Left cardiac atrium (tissue), 4 donors: ENCODE measurements at regions not wholly inside any gene's neighbourhood (a gene's known extent, or its start where the extent isn't known, plus 50 kb on each side); places are given as distances from the start of the nearest gene placed in this dataset.
"Not testable (repeated sequence)": the region's sequence is repeated elsewhere in the genome, so short reads cannot be mapped to it uniquely, and the experiment has no call there.

Source experiments
- ATAC-seq, 2 donors: fragments of 200-7000 bp; cut with Tn5 transposase; one replicate each; pipeline ENCODE4 v1.9.1; 2020; ENCODE audit warnings: mild to moderate bottlenecking in 2 of 2, moderate library complexity in 2 of 2
- DNase-seq: peaks from one replicate; pipeline ENCODE4 v3.0.0-alpha.2; 2020
- intact Hi-C, 2 donors: fragments of 100-400 bp; cut with DNase I; formaldehyde crosslinking; loops; one replicate each; pipeline versions ENCODE4 v1.14.1 to v1.15.1; 2022 to 2023
- donor health status: DM: no; HTN: yes; CAD: no.
- donor health status: DM: no; HTN: yes; CAD: no; lungs with severe emphysema.
- donor health status: DM: yes; HTN: yes; CAD: no.
- donor health status: Dilated cardiomyopathy.

DNA sequence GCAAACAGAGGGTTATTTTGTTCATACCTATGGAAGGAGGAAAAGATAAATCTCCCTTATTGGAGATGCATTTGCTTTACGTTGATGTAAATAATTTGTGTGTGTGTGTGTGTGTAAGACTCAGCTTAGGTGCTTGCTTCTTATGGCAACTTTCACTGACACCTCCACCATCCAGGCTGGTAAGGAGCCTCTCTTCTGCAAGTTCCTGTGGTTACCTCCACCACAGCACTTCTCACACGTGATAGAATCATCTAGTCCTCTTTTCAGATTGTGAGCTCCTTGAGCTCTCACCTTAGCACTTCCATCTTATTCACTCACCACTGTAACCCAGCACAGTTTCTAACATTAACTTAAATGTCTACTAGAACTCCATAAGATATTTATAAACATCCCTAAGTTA lies 553.7 kb downstream of the FGF13 start:
- intact Hi-C loops = no loop called here
- ATAC-seq (no peak), DNase-seq (no peak)

DNA sequence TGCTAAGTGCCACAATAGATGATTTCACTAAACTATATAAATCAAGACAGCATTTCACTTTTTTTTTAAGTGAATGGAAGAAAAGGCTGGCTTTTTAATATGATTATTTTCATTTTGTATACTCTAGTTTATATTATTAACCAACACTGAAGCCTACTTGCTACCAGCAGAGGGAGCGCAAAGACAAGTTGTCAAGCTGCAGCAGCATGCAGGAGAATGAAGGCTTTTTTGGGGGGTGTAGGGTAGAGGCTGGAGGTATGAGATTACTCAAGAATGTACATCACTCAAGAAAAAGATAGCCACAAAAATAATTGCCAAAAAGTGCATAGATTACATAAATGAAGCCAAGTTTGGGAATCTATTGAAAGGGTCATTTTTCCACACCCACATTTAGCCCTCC lies 519.5 kb downstream of the FGF13 start:
- DNase-seq = no peak
- intact Hi-C loops = loop anchor here in 1 of 2 donors (2.0 kb wide), 1 partner anchor 553 kb away; no protein-coding TSS in a partner anchor

DNA sequence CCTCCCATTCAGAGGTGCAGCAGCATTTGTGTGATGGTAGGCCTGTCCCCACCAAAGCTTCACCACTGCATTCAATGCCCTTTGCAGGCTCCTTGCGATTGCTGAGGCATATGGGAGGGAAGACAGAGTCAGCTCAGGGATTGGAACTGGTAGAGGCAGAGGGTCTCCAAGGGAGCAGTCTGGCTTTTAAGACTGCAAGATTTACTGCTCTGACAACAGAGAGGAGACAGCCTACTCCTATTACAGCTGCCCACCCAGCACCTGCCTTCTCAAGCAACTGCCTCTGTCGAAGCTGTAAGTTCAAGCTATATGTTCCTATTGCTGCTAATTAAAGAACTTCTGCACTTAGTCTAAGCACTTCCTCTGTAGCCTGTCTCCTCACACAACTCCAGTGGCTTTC lies 481.8 kb downstream of the FGF13 start:
- ATAC-seq = no peak
- no peak for DNase-seq
- intact Hi-C loops = no loop called here

More for the DNA sequence above, 519.5 kb downstream of the FGF13 start:
- ATAC-seq = no peak

DNA sequence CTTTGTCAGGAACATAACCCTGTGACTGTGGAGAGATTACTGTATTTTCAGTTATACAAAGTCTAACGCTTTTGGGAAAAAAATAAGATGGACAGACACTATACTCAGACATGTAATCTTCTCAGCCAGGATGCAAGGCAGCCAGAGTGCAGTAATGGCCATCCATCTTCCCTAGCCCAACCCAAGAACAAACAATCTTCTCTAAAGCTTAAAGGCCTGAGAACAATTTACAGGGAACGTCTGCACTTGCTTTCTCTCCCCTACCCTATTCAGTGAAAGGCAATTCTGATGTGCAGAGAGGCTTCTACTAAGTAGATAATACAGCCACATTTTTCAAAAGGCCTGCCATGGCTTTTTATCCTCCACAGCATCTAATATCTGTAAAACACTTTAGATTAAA lies 471.3 kb downstream of the FGF13 start:
- intact Hi-C loops = no loop called here
- ATAC-seq (no peak), DNase-seq (no peak)

DNA sequence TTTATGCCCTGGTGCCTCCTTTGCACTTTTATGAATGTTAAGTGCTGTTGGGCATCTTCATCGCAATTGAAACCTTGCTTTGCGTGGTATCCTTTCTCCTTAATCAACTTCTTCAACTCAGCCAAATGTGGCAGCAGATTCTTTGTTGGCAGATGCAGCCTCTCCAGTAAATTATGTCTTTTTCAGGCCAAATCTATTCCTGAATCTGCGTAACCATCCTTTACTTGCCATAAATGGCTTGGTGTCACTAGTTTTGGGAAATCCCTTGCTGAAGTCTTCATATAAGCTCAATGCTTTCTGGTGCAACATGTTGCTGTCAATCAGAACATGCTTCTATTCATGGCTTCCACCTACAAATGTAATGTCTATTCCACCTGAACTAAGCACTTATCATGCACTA lies 457.5 kb downstream of the FGF13 start:
- ATAC-seq = no peak
- DNase-seq = no peak
- intact Hi-C loops = no loop called here

DNA sequence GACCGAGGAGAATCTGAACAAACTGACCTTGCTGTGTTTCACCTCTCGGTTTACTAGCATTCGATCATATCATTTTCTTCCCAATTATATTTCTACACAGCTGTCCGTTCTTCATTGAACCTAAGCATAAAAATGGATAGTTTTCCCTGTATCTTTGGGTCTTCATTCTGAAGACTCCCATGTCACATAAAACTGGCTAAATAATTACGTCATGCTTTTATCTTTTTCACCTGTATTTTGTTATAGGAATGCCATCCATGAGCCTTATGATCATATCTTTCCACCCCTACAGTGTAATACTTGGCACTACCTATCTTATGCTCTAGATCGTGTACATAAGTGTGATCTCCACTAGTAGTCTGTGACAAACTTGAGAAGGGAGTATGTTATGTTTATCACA lies 456.1 kb downstream of the FGF13 start:
- ATAC-seq = no peak
- intact Hi-C loops = no loop called here
- DNase-seq = no peak

DNA sequence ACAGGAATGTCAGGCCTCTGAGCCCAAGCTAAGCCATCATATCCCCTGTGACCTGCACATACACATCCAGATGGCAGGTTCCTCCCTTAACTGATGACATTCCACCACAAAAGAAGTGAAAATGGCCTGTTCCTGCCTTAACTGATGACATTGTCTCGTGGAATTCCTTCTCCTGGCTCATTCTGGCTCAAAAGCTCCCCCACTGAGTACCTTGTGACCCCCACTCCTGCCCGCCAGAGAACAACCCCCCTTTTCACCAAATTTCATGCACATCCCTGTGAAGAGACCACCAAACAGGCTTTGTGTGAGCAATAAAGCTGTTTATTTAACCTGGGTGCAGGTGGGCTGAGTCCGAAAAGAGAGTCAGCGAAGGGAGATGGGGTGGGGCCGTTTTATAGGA lies 447.4 kb downstream of the FGF13 start:
- ATAC-seq, DNase-seq, intact Hi-C loops: not testable (repeated sequence)

DNA sequence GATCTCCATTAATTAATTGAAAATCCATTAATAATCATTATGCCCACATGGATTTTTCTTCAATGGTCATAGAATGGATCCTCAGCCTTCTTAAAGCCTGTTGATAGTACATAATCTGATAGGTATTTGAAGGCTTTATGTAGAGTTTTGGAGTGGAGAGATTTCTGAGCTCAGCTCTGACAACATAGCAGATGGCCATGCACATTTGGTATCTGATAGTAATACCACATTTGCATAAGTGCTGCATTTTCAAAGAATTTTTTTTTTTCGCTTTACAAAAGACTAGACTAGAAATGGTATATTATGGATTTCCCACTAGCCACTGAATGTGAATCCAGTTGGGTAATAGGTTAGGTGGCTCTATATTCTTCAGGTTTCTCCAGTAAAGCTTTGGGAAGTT lies 440.6 kb downstream of the FGF13 start:
- ATAC-seq (no peak), DNase-seq (no peak)
- intact Hi-C loops = no loop called here

DNA sequence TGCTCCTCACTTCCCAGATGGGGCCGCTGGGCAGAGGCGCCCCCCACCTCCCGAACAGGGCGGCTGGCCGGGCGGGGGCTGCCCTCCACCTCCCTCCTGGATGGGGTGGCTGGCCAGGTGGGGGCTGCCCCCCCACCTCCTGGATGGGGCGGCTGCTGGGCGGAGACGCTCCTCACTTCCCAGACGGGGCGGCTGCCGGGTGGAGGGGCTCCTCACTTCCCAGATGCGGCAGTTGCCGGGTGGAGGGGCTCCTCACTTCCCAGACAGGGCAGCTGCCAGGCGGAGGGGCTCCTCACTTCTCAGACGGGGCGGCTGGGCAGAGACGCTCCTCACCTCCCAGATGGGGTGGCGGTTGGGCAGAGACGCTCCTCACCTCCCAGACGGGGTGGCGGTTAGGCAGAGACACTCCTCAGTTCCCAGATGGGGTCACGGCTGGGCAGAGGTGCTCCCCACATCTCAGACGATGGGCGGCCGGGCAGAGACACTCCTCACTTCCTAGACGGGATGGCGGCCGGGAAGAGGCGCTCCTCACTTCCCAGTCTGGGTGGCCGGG lies 428.8 kb downstream of the FGF13 start:
- DNase-seq, ATAC-seq, intact Hi-C loops: not testable (repeated sequence)

DNA sequence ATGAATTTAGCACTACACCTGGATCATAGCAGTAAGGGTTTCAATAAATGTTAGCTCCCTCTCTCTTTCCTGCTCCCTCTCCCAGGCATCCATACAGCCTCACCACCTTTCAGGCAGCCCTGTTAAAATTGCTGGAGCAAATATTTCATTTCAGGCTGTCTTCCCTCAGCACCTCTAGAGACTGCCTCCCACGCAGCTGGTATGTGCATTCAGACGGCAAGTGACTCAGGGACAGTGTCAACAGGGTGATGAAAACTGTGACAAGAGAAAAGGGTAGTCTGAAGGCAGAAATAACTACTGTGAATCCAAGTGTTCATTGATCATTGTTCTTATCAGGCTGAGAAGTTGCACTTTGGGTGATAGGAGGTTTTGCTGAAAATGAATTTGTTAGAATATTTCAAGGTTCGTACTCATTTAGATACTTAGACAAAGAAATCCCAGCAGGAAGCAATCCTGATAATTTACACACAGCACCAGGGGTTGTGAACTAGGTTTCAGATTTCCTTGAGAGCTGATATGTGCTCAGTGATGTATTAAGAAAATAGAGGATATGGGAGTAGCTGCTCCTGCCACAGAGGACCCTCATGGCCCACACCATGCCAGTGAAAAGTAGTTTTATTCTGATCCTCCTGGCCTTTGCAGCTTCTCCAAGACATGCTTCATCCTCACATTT lies 424.2 kb downstream of the FGF13 start:
- DNase-seq (no peak), ATAC-seq (no peak)
- intact Hi-C loops = no loop called here

DNA sequence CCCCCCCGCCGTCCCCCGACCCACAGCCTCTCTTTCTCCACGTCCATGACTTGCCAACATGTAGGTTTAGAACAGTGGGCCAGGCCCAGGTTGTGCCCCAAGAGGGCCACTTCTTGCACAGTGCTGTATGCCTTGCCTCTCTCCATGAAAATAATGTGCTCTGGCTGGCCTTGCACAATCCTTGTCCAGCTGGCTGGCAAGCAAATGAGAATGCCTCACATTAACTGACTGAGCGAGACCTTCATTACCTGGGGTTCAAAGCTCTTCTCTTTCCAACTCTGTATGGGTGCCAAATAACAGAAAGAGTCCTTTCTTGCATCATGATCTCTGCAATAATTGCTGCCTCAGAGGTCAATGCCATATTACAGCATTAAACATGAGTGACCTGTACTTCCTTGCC lies 416.6 kb downstream of the FGF13 start:
- intact Hi-C loops = loop anchor here in 1 of 2 donors (5.0 kb wide), 1 partner anchor 452 kb away; no protein-coding TSS in a partner anchor
- ATAC-seq (peak in 1 of 2 donors; percentile 55), DNase-seq (no peak)

DNA sequence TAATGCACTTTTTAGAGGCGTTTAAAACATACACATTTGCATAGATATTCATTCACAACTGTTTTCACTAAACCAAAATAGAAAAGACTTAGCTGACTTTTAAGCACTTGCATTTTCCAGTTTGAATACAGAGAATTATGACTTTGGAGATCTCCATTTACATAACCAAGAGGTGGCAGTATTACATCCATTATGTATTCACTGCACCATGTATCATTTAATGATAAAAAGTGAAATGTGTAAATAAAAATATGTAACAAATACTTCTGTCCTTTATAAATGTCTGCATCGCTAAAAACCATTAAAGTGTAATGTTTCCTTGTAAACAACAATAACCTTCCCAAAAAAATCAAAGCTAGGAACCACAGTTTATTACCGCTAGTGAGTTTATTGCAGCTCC lies 413.2 kb downstream of the FGF13 start:
- DNase-seq = no peak
- ATAC-seq = no peak
- intact Hi-C loops = loop anchor here in 1 of 2 donors (5.0 kb wide), 1 partner anchor 449 kb away; no protein-coding TSS in a partner anchor

DNA sequence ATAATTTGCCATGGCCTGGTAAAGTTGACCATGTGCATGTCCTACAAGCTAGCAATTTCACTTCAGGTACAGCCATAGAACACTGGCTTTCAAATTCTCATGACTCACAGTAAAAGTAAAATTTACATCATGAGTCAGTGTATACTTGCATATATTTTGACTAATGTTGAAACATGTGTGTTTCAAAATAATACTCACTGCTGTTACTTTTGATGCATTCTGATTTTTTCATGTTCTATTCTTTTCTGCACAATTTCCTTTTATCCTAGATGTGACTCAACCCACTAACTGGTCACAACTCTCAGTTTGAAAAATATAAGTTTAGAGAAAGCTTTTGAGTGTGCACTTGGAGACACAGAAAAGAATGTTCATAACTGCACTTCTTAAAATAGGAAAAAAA lies 365.7 kb downstream of the FGF13 start:
- intact Hi-C loops = no loop called here
- DNase-seq (no peak), ATAC-seq (no peak)

DNA sequence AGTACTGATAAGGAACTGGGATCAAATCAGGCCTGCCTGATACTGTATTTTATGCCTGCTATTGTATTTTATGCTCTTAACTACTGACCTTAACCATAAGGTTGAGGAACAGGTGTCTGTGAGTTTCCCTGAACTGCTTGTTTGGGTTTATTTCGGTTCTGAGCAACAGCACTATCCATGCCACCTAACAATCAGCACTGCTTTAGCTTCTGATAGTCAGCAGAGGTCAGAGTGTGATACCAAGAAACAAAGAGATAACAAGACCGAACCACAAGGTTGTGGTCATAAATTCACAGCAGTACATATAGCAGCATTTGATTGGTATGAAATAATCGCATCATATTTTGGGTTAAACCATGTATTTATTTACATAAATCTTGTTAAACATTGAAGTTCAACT lies 362.2 kb downstream of the FGF13 start:
- intact Hi-C loops = no loop called here

DNA sequence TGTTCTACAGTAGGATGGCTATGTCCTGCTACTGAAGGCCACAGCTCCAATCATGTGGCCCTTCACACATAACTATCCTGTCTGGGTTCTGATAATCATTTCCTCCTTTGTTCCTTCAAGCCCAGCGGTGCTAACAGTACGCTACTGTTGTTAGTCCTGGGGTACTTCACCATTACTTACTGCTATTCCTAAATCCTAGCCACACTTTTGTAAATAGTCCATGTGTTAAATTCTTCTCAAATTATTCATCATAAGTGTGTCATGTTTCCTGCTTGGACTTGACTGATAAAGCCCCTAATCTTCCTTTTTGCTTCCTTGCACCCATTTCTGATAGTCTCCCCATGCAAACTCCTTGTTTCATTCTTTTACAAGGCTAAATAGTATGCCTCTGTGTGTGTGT lies 332.6 kb downstream of the FGF13 start:
- DNase-seq (no peak), ATAC-seq (no peak)
- intact Hi-C loops = no loop called here

More for the DNA sequence above, 362.2 kb downstream of the FGF13 start:
- no peak for ATAC-seq
- DNase-seq = no peak

DNA sequence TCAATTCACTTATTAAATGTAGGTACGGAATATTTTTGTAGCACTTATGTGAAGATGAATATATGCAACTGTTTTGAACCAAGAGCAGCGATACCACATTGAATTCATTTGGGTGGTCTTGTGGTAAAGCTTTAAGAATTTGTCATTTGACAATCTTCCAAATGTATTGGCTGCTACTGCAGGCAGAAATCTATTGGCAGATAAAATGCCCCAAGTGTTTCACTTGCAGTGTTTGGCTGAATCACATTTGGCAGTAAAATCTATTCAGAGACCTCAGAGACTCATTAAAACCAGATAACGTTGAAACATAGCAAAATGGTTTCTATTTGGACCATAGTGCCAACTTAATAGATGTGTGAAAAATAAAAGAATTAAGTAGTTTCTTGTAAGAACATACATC lies 303.4 kb downstream of the FGF13 start:
- intact Hi-C loops = no loop called here
- no peak for ATAC-seq
- DNase-seq = no peak

DNA sequence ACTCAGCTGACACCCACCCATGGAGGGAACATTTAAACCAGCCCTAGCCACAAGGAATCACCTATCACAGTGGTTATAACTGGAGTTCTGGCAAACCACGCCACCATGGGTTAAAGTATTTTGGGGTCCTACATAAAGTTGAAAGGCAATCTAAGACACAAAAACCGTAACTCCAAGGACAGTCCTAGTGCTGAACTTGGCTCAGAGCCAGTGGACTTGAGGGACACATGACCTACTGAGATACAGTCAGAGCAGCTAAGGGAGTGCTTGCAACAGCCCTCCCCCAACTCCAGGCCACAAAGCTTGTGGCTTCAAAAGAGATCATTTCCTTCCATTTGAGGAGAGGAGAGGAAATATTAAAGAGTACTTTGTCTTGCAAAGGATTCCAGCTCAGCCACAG lies 300.5 kb downstream of the FGF13 start:
- intact Hi-C loops = no loop called here
- DNase-seq = no peak
- no peak for ATAC-seq
